ENCODE measurements at regions not wholly inside any gene's neighbourhood (a gene's known extent, or its start where the extent isn't known, plus 50 kb on each side); places are given as distances from the start of the nearest gene placed in this dataset.
"Not testable (repeated sequence)": the region's sequence is repeated elsewhere in the genome, so short reads cannot be mapped to it uniquely, and the experiment has no call there.

DNA sequence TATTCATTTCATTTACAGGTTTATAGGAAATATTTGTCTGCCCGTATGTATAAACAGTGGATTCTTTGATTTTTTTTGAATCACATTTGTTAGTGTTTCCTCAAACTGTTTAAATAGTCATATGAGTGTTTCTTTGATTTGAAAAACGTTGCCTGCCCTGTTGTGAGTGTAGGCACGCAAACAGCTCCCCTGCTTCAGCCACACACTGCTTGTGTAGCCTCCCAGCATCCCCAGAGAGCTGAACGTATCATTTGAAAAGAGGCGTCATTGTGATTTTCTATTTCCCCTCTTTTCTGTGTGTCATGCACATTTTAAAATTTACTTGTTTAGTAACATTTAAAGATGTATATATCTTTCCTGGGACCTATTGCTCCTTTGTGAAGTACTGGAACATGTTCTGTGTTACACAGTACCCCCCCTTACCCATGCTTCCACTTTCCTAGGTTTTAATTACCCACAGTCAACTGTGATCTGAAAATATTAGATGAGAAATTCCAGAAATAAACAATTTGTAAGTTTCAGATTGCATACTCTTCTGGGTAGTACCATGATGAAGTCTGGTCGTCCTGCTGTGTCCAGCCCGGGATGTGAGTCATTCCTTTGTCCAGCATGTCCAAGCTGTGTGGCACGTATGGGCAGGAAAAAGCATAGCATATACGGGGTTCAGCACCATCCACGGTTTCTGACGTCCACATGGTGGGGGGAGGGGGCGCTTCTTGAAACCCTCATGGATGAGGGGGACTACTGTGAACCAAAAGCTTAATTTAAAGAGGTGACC is 78.7 kb downstream of the NPIPB11 start:
- not testable (repeated sequence) for DNase-seq

DNA sequence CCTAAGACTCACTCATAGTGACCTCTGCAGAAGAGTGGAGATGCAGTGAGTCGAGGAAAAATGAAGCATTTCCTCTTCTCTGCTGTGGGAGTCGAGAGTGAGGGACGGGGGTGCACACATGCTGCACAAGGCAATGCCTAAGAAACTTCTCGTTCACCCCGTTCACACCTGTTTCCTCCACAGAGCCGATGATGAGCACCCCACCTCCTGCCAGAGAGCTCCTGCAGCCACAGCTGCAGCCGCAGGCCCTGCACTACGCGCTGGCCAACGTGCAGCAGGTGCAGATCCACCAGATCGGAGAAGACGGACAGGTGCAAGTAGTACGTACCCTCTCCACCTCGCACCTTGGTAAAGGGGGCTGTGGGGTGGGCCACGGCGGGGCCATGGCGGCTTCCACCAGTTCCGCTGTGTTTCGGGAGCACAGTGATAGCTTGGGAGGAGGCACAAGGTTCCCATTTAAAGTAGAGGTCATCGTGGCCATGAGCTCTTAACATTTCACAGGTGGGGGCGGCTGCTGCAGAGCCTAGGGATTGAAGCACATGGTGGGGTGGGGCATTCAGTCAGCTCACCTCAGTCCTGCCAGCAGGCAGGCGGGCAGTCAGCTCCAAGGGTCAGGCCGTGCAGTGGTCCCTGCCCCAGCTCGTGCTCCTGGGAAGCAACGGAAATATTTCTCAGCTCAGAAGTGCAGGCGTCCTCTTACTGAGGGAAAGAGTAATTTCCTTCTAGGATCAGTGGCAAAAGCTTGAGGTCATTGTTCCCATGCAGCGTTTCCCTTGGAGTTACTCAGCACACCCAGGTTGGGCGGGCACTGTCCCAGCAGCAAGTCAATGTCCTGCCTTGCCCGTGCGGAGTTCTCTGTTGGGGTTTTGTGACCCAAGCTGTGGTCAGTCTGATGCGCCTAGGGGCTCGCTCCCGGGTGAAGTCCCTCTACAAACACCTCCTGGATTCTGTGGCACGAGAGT is 80.1 kb downstream of the NPIPB11 start:
- not testable (repeated sequence) for DNase-seq

DNA sequence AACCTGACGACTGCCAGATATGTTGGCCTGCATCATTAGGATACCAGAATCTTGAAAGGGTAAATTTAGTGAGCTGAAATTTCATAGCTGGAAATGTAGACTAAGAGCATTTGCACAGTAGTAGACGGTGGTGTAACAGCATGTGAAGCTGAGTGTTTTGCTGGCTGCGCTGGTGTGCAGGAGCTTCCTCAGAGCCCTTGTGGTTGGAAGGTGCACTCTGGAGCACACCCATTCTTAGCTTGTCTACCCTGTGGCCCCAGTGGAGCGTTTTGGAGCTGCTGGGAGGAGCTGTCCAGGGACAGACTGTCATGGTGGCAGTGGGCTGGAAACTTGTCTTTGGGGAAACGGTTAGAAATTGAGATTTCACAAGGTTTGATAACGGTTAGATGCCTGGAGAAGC is 82.8 kb downstream of the NPIPB11 start:
- DNase-seq = not testable (repeated sequence)

DNA sequence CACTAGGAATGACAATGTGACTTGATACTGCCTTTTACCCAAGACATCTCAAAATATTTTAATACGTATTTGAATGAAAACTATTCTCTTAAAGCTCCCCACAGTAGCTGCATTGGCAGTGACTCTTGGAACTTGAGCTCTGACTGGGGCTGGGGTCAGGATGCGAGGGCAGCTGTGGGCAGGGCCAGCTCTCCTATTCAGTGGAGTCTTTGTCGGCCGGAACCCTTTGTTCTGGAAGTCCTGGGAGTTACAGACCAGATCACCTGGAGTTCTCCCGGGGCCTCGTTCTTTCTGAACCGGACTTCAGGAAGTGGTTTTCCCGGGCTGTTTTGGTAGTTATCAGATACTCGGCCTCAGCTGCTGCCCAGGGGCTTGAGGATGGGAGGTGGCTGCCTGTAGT is 84.9 kb downstream of the NPIPB11 start:
- DNase-seq = no peak

DNA sequence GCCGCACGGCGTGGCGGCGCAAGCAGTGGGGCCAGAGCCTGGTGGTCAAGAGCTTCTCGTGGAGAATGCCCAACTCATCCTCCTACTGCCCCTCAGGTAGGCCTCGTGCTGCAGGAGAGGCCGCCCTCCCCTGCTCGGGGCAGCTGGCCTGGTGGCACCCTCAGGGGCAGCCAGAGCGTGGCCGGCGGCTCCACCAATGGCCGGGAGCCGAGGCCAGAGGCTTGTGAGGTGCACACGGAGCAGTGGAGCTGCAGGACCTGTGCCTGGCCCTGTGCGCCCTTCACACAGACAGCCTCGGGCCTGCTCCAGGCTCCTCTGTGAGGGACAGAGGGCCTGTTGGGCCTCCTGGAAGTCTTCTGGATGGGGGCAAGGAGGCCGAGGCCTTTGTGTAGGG is 85.5 kb downstream of the NPIPB11 start:
- no peak for DNase-seq

DNA sequence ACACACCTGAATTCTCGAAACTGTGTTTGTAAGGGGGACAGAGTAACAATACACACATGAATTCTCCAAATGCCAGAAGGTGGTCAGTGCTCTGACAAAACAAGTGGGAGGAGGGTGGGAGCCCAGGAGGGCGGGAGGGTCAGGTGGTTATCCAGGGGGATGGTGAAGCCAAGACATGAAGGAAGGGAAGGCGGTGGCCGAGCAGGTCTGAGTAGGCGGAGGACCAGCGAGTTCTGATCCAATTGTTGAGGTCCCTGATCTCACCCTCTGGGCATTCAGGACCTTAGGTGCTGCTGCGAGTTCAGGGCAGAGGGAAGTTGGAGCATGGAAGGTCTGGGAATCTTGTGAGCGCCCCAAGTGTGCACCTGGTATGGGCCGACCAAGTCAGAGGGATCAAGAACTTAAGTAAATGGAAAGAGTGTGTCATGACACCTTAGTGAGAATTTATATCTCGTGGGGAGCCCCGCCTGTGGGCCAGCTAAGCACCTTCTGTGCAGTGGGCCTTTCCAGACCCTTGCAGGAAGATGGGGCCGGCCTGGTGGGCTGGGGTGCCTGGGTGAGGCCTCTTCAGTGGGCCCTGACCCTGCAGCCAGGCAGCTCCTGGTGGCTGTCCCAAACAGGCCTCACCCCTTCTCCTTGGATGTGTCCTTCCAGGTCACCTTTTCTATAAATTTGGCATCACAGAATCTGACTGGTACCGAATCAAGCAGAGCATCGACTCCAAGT is 86.1 kb downstream of the NPIPB11 start:
- DNase-seq = no peak

DNA sequence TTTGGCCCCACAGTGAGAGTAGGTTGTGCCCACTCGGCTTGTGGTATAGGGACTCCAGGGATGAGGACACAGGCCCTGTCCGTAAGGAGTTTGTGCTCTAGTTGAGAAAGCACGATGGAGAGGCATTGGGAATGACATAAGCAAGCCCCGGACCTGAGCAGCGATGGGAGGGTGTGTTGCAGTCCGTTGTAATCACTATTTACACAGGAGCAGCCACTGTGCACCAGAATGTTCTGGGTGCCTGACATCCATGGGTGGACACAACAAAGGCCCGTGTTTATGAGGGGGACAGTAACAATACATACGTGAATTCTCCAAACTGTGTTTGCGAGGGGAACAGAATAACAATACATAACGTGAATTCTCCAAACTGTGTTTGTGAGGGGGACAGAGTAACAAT is 86.8 kb downstream of the NPIPB11 start:
- DNase-seq = no peak

DNA sequence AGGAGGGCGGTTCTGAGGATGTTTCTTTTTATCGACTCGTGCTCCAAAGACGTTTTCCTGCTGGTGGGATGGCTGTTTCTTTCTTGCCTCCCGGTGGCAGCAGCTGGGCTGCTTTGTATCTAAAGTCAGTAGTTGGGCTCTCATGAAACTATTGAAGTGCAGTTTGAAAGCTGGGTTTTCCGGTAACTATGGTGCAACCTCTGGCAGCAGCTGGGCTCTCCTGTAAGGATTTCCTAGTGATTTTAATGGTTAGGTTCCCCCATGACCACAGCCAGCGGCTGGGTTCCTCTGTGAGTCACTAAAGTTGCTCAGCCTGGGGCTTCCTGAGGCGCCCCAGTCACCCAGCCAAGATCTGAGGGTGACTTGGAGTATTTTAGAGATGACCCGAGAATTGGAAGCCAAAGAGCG is 87.9 kb downstream of the NPIPB11 start:
- DNase-seq = not testable (repeated sequence)

DNA sequence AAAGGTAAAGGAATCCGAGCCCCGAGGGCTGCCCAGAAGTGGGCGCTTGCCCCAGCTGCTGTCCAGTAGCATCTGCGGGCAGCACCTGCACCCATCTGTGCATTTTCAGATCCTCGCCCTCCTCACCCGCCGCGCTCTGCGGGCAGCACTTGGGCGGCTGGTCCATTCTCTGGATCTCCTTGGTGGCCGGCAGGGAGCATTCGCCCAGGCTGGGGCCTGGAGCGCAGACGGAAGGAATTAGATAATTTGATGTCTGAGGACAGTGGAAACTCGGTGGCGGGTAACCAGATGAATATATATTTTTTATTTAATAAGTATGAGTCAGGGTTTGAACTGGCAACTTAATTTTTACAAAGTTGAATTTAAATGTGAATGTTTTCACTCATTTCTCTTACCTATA is 88.5 kb downstream of the NPIPB11 start:
- DNase-seq = no peak

DNA sequence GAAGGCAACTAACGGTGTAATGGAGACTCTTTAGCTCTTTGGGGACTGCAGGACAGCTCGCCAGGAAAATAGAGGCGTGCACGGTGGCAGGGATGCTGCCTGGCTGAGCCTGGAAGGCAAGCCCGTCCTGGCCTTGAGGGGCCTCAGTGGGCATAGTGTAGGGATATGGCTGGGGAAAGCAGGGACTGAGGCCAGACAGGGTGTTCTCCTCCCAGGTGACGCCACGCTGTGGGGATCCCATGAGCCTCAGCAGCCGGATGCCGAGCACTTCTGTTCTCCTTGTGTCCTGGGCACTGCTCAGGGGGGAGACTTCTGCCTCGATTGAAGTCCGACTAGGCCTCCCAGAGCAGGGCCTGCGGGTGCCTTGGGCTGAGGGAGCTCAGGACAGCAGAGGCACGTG is 89.2 kb downstream of the NPIPB11 start:
- DNase-seq = no peak

DNA sequence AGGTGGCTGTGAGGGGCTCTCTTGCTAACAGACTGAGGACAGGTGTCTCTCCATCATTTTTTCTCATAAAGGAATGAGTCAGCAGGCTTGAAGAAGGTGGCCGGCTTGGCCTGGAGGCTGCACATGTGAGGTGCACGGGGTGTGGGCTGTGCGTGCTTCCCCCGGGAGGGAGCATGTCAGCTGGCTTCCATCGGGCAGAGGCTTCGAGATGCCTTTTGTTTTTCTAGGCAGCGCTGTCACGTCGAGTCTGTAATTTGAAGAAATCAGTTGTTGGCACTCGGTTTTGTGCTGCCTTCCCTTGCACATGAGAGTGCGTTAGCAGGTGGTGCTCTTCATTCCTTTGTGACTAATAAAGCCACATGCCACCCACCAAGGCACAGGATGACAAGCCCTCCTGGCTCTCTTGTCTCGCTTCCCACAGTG is 89.7 kb downstream of the NPIPB11 start:
- DNase-seq = no peak

DNA sequence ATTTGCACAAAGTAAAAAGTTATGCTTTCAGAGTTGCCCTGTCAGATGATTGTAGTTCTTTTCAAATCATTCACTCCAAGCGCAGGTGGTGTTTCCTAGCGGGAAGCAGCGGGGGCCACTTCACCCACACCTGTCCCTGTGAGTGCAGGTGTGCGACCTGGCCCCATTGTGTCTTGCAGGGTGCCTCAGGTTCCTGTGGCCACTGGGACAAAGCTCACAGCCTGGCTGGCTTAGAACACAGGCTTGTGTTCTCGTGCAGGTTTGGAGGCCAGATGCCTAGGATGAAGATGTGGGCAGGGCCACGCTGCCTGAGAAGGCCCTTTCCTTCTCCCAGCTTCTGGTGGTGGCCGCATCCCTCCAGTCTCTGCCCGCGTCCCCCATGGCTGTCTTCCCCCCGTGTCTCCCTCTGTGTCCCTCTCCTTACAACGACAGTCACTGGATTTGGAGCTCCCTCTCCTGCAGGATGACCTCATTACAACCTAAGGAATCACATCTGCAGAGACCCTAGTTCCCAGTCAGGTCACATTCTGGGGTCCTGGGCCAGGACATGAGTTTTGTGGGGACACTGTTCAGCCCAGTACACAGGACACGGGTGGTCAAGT is 90.5 kb downstream of the NPIPB11 start:
- DNase-seq = no peak

DNA sequence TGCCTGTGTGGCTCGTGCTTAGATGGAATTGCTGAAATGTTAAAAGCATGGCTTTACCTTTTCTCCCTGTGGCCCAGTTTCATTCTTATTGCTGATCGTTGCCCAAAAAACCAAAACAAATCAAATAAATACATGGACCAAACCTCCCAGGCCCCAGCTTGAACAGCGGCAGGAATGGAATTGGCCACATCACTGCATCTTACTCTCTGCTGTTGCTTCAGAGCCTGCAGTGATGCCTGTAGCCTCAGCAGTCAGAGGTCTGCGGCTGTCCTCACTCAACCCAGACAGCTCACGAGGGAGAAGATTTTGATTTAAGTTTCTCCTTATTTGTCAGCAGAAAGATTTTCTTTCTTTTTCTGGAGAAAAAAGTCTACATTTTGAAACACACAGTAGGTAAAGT is 91.5 kb downstream of the NPIPB11 start:
- DNase-seq = no peak

DNA sequence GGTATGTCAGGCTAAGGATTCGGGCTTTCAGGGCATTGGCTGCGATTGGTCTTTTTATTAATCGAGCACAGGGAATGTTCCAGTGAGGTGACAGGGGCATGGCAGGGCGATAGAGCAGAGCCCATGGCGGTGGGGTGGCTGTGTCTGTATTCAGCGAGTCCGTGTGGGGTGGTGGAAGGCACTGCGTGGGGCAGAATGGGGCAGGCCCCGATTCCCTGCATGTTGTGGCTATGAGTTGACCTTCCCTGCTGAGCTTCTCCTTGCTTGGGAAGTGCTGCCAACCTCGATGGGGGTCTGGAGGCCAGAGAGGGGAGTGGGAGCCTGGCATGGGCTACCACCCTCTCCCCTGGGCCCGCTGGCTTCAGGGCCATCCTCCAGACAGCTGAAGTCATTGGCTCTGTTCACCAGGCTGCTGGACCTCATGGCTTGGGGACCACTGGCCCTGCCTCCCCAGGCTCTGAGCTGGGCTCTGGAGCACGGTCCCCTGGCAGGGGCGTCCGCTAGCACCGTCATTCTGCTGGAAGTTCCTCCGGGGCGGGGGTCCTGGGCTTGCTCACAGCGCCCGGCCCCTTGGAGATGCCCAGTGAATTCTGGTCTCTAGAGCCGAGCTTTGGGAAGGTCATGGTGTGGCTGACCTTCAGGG is 92.1 kb downstream of the NPIPB11 start:
- no peak for DNase-seq

DNA sequence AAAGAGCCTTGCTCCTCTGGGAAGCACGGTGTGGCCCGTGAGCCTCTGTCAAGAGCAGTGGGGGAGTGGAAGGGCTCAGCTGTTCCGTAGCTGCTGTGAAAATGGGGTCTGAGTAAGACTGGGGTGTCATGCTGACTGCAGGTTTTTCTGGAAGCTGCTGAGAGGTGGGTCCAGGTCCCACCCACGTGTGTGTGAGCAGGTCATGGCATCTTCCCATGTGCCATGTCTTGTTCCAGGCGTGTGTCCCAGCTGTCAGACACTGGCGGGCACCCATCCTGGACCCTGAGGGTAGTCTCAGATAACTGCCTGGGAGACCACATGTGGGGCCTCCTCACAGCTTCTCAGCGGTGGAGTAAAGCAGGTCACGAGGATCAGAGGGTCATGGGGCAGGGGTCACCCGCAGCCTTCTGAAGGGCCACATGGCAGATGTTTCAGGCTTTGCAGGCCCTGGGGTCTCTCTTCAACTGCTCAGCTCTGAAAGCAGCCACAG is 92.9 kb downstream of the NPIPB11 start:
- DNase-seq = no peak

DNA sequence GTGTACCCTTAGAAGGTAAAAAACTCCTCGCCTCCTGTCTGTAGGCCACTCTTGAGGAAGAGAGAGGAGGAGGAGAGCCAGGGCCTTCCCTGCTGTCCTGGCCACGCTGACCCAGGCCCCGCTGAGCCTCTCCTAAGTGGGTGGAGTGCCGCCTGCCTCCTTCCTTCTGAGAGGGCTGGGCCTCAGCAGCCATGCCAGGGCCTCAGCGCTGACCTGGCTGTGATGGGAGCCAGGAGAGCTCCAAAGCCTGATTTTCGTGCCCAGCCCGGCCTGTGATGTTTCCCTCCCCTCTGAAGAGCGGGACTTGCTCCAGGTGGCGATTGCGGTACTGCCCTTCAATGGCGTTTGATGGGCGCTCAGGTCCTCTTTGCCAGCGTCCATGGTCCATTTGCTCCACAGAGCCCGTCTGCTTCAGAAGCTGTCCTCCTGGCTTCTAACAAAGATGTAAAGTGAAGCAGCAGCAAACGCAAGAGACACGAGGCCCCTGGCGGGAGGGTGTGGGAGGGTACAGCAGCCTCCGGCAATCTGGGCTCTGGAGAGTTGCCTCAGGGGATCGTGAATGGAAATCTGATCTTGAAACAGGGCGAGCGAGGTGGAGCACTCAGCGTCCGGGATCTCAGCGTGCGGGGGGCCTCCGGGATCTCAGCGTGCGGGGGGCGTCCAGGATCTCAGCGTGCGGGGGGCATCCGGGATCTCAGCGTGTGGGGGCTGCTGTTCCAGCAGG is 93.5 kb downstream of the NPIPB11 start:
- no peak for DNase-seq

DNA sequence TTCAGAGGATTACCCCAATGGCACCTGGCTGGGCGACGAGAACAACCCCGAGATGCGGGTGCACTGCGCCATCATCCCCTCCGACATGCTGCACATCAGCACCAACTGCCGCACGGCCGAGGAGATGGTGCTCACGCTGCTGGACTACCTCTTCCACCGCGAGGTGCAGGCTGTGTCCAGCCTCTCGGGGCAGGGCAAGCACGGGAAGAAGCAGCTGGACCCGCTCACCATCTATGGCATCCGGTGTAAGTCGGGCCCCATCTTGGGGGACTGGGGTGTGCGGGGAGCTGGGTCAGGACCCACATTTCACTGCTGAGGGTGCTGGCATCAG is 94.2 kb downstream of the NPIPB11 start:
- DNase-seq = not testable (repeated sequence)

DNA sequence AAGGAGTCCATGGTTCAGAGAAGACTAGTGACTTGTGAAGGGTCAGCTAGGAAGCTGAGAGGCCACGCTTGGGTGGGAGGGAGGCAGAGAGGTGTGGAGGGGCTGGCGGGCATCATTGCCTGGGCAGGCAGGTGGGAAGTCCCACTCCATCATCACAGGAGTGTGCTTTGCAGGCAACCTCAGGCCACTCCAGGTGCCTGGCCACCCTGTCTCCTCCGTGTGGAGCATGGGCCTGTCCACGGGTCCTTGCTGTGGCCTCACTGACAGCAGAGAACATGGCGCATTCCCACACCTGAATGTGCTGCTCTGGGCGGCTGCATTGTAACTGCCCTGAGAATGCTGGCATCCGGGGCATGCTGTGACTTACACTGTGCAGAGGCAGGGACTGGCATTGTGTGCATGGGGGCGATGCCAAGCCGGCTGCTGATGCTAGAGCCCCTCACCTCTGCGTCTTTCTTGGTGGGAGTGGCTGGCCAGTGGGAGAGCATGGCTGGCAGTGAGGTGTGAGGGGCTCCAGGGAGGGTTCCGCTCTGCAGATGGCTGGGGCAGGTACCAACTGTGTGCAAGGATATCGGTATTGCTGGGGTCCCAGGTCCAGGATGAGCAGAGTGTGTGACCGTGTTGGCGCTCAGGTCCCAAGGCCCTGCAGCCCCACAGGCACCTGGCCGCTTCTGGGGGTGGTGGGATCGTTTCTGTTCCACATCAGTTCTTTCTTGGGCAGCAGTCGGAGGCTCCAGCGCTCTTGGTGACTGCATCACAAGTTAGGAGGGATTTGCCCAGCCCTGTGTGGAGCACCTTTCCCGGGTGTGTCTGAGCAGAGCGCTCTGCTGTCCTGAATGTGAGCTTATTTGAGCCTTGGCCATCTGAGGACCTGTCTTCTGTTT is 94.8 kb downstream of the NPIPB11 start:
- no peak for DNase-seq

DNA sequence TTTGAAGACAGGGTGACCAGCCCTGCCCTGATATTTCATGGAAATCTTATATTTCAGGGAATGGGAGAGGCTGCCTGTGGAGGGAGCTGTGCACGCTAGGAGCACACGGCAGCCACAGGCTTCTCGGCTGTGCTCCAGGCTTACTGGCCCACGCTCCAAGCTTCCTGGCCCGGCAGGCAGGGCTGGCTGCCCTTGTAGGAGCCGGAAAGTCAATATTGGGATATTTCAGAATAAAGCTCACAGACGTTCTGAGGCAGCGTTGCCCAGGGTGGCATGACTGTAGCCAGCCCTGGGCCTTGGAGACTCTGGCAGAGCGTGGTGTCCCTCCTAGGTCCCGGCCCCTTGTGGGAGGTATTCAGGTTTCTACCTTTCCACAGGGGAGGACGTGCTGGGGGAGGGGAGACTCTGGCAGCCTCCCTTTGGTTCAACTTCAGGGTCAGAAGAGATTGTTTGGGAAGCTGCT is 95.6 kb downstream of the NPIPB11 start:
- DNase-seq = no peak

DNA sequence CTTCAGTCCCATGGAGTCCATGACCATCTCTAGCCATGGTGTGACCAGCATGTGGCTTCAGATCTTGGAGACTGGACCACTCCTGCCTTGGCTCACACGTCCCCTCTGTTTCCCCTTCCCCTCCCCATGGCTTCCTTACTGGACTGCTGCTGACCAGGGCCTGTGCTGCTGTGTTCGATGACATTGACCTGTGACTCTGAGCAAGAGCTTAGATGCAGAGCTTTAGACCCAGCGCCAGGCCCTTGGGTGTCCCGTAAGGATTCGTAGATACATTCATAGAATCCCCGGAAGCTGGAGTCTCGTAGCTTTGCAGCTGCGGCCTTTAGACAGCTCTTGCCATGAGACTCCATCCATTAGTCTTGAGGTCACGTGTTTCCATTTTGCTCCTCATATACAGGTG is 96.3 kb downstream of the NPIPB11 start:
- DNase-seq = not testable (repeated sequence)
